Caco-2 (cell line): ENCODE measurements at regions not wholly inside any gene's neighbourhood (a gene's known extent, or its start where the extent isn't known, plus 50 kb on each side); places are given as distances from the start of the nearest gene placed in this dataset.

Experiments
- BruUV-seq: library from RNA; stranded (reverse); fragments of 400-500 nt; replicated peaks from 2 replicates; lab custom pipeline; 2021; lab: Mats Ljungman, UMichigan
- CTCF ChIA-PET: fragments of 300-600 bp; sonication (Branson Sonifier 250); formaldehyde crosslinking; loops from one replicate; lab custom pipeline; 2022; ENCODE audit warnings: antibody characterized with exemption; lab: Charles Lee
- POLR2A ChIA-PET: fragments of 300-600 bp; sonication (Branson Sonifier 250); formaldehyde crosslinking; loops from one replicate; lab custom pipeline; 2022; ENCODE audit warnings: antibody characterized with exemption; lab: Charles Lee
- DNase-seq, 2 experiments: peaks; one replicate each; pipeline versions ENCODE4 v3.0.0 to v3.0.0-alpha.2; 2020 to 2022
- H3K27me3 ChIP-seq: replicated peaks from 2 replicates; pipeline ENCODE4 v1.6.0; 2011; ENCODE audit warnings: low read length; ENCODE audit not compliant: control insufficient read depth, insufficient read depth
- H3K36me3 ChIP-seq: 2 replicates; pipeline ENCODE4 v1.5.1; 2011; ENCODE audit warnings: low read length; ENCODE audit not compliant: control insufficient read depth, insufficient read depth
- H3K4me1 ChIP-seq: fragments of 250-450 bp; sonication (Bioruptor Pico); 2 replicates; pipeline ENCODE4 v1.5.1; 2020; ENCODE audit warnings: mild to moderate bottlenecking
- H3K4me3 ChIP-seq: 2 replicates; pipeline ENCODE4 v1.5.1; 2011; ENCODE audit warnings: low read depth, mild to moderate bottlenecking, control low read depth, low read length
- H3K9me3 ChIP-seq: fragments of 250-450 bp; sonication (Bioruptor Pico); 2 replicates; pipeline ENCODE4 v1.5.1; 2020; ENCODE audit warnings: mild to moderate bottlenecking, moderate library complexity
- H3K27ac Mint-ChIP-seq: one replicate; pipeline ENCODE4 v1.8.0; 2022; ENCODE audit warnings: mixed read lengths; ENCODE audit not compliant: unreplicated experiment
- H3K27me3 Mint-ChIP-seq: one replicate; pipeline ENCODE4 v1.8.0; 2022; ENCODE audit warnings: mixed read lengths; ENCODE audit not compliant: insufficient read depth, unreplicated experiment
- H3K36me3 Mint-ChIP-seq: one replicate; pipeline ENCODE4 v1.8.0; 2022; ENCODE audit warnings: mild to moderate bottlenecking, mixed read lengths; ENCODE audit not compliant: insufficient read depth, unreplicated experiment
- H3K4me1 Mint-ChIP-seq: one replicate; pipeline ENCODE4 v1.8.0; 2022; ENCODE audit warnings: low read depth, mixed read lengths; ENCODE audit not compliant: unreplicated experiment
- H3K4me3 Mint-ChIP-seq: one replicate; pipeline ENCODE4 v1.8.0; 2022; ENCODE audit warnings: mild to moderate bottlenecking, moderate library complexity, mixed read lengths; ENCODE audit not compliant: unreplicated experiment
- H3K9me3 Mint-ChIP-seq: one replicate; pipeline ENCODE4 v1.8.0; 2022; ENCODE audit warnings: mixed read lengths; ENCODE audit not compliant: unreplicated experiment
- CTCF ChIP-seq, 2 experiments: fragments of 200-600 bp in 1 of 2; IDR thresholded peaks; 1 replicate in 1 of 2; 2 replicates in 1 of 2; pipeline versions ENCODE4 v1.5.1 to v1.8.0; 2011 to 2022; ENCODE audit warnings: antibody characterized with exemption in 1 of 2, control low read depth in 1 of 2, inconsistent platforms in 1 of 2, low read depth in 1 of 2, low read length in 1 of 2, mild to moderate bottlenecking in 1 of 2, moderate library complexity in 1 of 2; ENCODE audit not compliant: insufficient read depth in 1 of 2, severe bottlenecking in 1 of 2, unreplicated experiment in 1 of 2
- intact Hi-C: fragments of 100-400 bp; cut with micrococcal nuclease; formaldehyde crosslinking; loops from one replicate; pipeline ENCODE4 v1.10.0; 2022; ENCODE audit not compliant: unreplicated experiment

GRCh38 chrX:110563282-110563681, 204.6 kb downstream of the RTL9 start:
- Histone ChIP-seq H3K27me3 (no peaks in the 10 kb centered on the region), H3K4me3 (no peak overlapping the region), H3K9me3 (no peaks in the 10 kb centered on the region), H3K4me1 (no peaks in the 10 kb centered on the region), H3K36me3 (no peaks in the 10 kb centered on the region)
- Mint-ChIP-seq H3K9me3 (no peaks in the 10 kb centered on the region), H3K27me3 (no peaks in the 10 kb centered on the region), H3K4me3 (no peak overlapping the region), H3K36me3 (no peaks in the 10 kb centered on the region), H3K27ac (no peak overlapping the region), H3K4me1 (no peaks in the 10 kb centered on the region)
- no peak for TF ChIP-seq CTCF (IDR thresholded peaks at IDR 0.05; ENCODE audit: insufficient read depth in 1 of 2, low read depth in 1 of 2, low read length in 1 of 2, severe bottlenecking in 1 of 2, unreplicated experiment in 1 of 2)
- ChIA-PET CTCF (no interaction called here), POLR2A (no interaction called here)
- intact Hi-C loops, result no loop called here
- no peak for DNase-seq
- no TSS peak for BruUV-seq

GRCh38 chrX:110568441-110568840, 209.8 kb downstream of the RTL9 start:
- no peak for TF ChIP-seq CTCF (IDR thresholded peaks at IDR 0.05; ENCODE audit: insufficient read depth in 1 of 2, low read depth in 1 of 2, low read length in 1 of 2, severe bottlenecking in 1 of 2, unreplicated experiment in 1 of 2)
- H3K4me1 Mint-ChIP-seq, result peaks cover 7% of the 10 kb centered on the region
- DNase-seq, result no peak
- no peaks in the 10 kb centered on the region for H3K27me3 Mint-ChIP-seq
- no peak overlapping the region for H3K27ac Mint-ChIP-seq
- no peak overlapping the region for H3K4me3 Mint-ChIP-seq
- Histone ChIP-seq H3K27me3 (no peaks in the 10 kb centered on the region), H3K9me3 (no peaks in the 10 kb centered on the region), H3K36me3 (no peaks in the 10 kb centered on the region), H3K4me1 (no peaks in the 10 kb centered on the region), H3K4me3 (no peak overlapping the region)
- no peaks in the 10 kb centered on the region for H3K9me3 Mint-ChIP-seq
- intact Hi-C loops, result no loop called here
- no TSS peak for BruUV-seq
- no peaks in the 10 kb centered on the region for H3K36me3 Mint-ChIP-seq
- ChIA-PET CTCF (no interaction called here), POLR2A (no interaction called here)

- H3K9me3 Mint-ChIP-seq, result no peaks in the 10 kb centered on the region
- POLR2A ChIA-PET, result no interaction called here
- CTCF ChIA-PET, result no interaction called here
Measured at GRCh38 chrX:110569506-110569905, 210.9 kb downstream of the RTL9 start.

More at GRCh38 chrX:110569506-110569905, 210.9 kb downstream of the RTL9 start:
- no peaks in the 10 kb centered on the region for H3K4me1 ChIP-seq
- Mint-ChIP-seq H3K36me3 (no peaks in the 10 kb centered on the region), H3K27ac (no peak overlapping the region), H3K4me3 (no peak overlapping the region), H3K27me3 (no peaks in the 10 kb centered on the region), H3K4me1 (peaks cover 7% of the 10 kb centered on the region)
- DNase-seq, result no peak
- TF ChIP-seq CTCF (IDR thresholded peaks at IDR 0.05; ENCODE audit: insufficient read depth in 1 of 2, low read depth in 1 of 2, low read length in 1 of 2, severe bottlenecking in 1 of 2, unreplicated experiment in 1 of 2), result no peak
- no peaks in the 10 kb centered on the region for H3K27me3 ChIP-seq
- no peak overlapping the region for H3K4me3 ChIP-seq
- H3K36me3 ChIP-seq, result no peaks in the 10 kb centered on the region
- no TSS peak for BruUV-seq
- intact Hi-C loops, result no loop called here
- H3K9me3 ChIP-seq, result no peaks in the 10 kb centered on the region
